Mucosa of descending colon (tissue), 3 donors: ENCODE measurements at regions not wholly inside any gene's neighbourhood (a gene's known extent, or its start where the extent isn't known, plus 50 kb on each side); places are given as distances from the start of the nearest gene placed in this dataset.

Experiments used
- ATAC-seq: fragments of 200-7000 bp; cut with Tn5 transposase; one replicate; pipeline ENCODE4 v1.9.1; 2020; ENCODE audit warnings: mild to moderate bottlenecking, moderate library complexity
- DNase-seq, 3 donors: peaks; one replicate each; pipeline ENCODE4 v3.0.0-alpha.2; 2020
- H3K36me3 ChIP-seq: fragments of 200-600 bp; one replicate; pipeline ENCODE4 v1.8.0; 2021; ENCODE audit warnings: low read depth, mild to moderate bottlenecking
- H3K4me1 ChIP-seq: fragments of 200-600 bp; one replicate; pipeline ENCODE4 v1.8.0; 2021; ENCODE audit warnings: low read depth, mild to moderate bottlenecking
- H3K4me3 ChIP-seq: fragments of 200-600 bp; one replicate; pipeline ENCODE4 v1.8.0; 2021; ENCODE audit warnings: mild to moderate bottlenecking
- H3K9me3 ChIP-seq: fragments of 200-600 bp; one replicate; pipeline ENCODE4 v1.8.0; 2021; ENCODE audit warnings: mild to moderate bottlenecking
- CTCF ChIP-seq: fragments of 200-600 bp; IDR thresholded peaks from one replicate; pipeline ENCODE4 v1.8.0; 2022; ENCODE audit warnings: antibody characterized with exemption, mild to moderate bottlenecking
- intact Hi-C, 2 donors: fragments of 100-400 bp; cut with DNase I in 1 of 2; cut with micrococcal nuclease in 1 of 2; formaldehyde crosslinking; loops; one replicate each; pipeline versions ENCODE4 v1.11.0 to v1.11.1; 2022; cut with DNase I, micrococcal nuclease
- donor health status: DM: no; HTN: no; CAD: no; lungs with moderate emphysema.
- donor health status: DM: no; HTN: no; CAD: no.
- donor health status: DM: no; HTN: yes; CAD: no.

GRCh38 chr3:152547153-152547552 lies 278.4 kb downstream of the MBNL1 start:
- TF ChIP-seq CTCF, result no peak
- Histone ChIP-seq H3K36me3 (no peaks in the 10 kb centered on the region), H3K4me1 (no peaks in the 10 kb centered on the region), H3K4me3 (no peak overlapping the region), H3K9me3 (no peaks in the 10 kb centered on the region)
- DNase-seq, result no peak
- intact Hi-C loops, result no loop called here
- no peak for ATAC-seq

- Histone ChIP-seq H3K36me3 (no peaks in the 10 kb centered on the region), H3K4me3 (no peak overlapping the region), H3K9me3 (no peaks in the 10 kb centered on the region), H3K4me1 (no peaks in the 10 kb centered on the region)
- no peak for TF ChIP-seq CTCF
- DNase-seq (no peak), ATAC-seq (no peak)
- intact Hi-C loops, result no loop called here
Observed at GRCh38 chr3:152549263-152549662, 280.5 kb downstream of the MBNL1 start.

- ATAC-seq, result no peak
- no peak for DNase-seq
- Histone ChIP-seq H3K9me3 (no peaks in the 10 kb centered on the region), H3K4me1 (no peaks in the 10 kb centered on the region), H3K36me3 (no peaks in the 10 kb centered on the region), H3K4me3 (no peak overlapping the region)
- no peak for TF ChIP-seq CTCF
- intact Hi-C loops, result no loop called here
Observed at GRCh38 chr3:152550284-152550683, 281.6 kb downstream of the MBNL1 start.

GRCh38 chr3:152554980-152555379 lies 280.0 kb upstream of the P2RY1 start:
- intact Hi-C loops, result no loop called here
- H3K4me1 ChIP-seq, result no peaks in the 10 kb centered on the region
- ATAC-seq, result no peak
- no peaks in the 10 kb centered on the region for H3K9me3 ChIP-seq
- no peaks in the 10 kb centered on the region for H3K36me3 ChIP-seq
- no peak for TF ChIP-seq CTCF
- DNase-seq, result no peak
- H3K4me3 ChIP-seq, result no peak overlapping the region

- intact Hi-C loops, result no loop called here
- no peaks in the 10 kb centered on the region for H3K9me3 ChIP-seq
- no peak for ATAC-seq
Observed at GRCh38 chr3:152555666-152556291, 279.2 kb upstream of the P2RY1 start.

More at GRCh38 chr3:152555666-152556291, 279.2 kb upstream of the P2RY1 start:
- no peak for TF ChIP-seq CTCF
- H3K36me3 ChIP-seq, result no peaks in the 10 kb centered on the region
- no peak overlapping the region for H3K4me3 ChIP-seq
- no peaks in the 10 kb centered on the region for H3K4me1 ChIP-seq
- no peak for DNase-seq
